Progenitor cell of endocrine pancreas (in vitro differentiated cells): ENCODE measurements at regions not wholly inside any gene's neighbourhood (a gene's known extent, or its start where the extent isn't known, plus 50 kb on each side); places are given as distances from the start of the nearest gene placed in this dataset.
"Not testable (repeated sequence)": the region's sequence is repeated elsewhere in the genome, so short reads cannot be mapped to it uniquely, and the experiment has no call there.

Source experiments
- DNase-seq: peaks from one replicate; pipeline ENCODE4 v3.0.0; 2021; ENCODE audit warnings: low spot score; ENCODE audit not compliant: unreplicated experiment
- H3K27ac Mint-ChIP-seq: 2 replicates; pipeline ENCODE4 v1.8.0; 2021; ENCODE audit warnings: mild to moderate bottlenecking, moderate library complexity, mixed read lengths
- H3K27me3 Mint-ChIP-seq: 2 replicates; pipeline ENCODE4 v1.8.0; 2021; ENCODE audit warnings: mixed read lengths
- H3K36me3 Mint-ChIP-seq: 2 replicates; pipeline ENCODE4 v1.8.0; 2022; ENCODE audit warnings: mixed read lengths; ENCODE audit not compliant: insufficient read depth
- H3K4me1 Mint-ChIP-seq: 2 replicates; pipeline ENCODE4 v1.8.0; 2021; ENCODE audit warnings: low read depth, mixed read lengths
- H3K4me3 Mint-ChIP-seq: 2 replicates; pipeline ENCODE4 v1.8.0; 2021; ENCODE audit warnings: low read depth, mild to moderate bottlenecking, moderate library complexity, mixed read lengths
- H3K9me3 Mint-ChIP-seq: 2 replicates; pipeline ENCODE4 v1.8.0; 2021; ENCODE audit warnings: low read depth, mixed read lengths
- TF ChIP-seq, protein P1 (sequence below): fragments of 200-600 bp; sonication (generic); IDR thresholded peaks from one replicate; pipeline ENCODE4 v1.5.0; 2021; ENCODE audit warnings: antibody characterized with exemption, mild to moderate bottlenecking; ENCODE audit not compliant: unreplicated experiment

DNA sequence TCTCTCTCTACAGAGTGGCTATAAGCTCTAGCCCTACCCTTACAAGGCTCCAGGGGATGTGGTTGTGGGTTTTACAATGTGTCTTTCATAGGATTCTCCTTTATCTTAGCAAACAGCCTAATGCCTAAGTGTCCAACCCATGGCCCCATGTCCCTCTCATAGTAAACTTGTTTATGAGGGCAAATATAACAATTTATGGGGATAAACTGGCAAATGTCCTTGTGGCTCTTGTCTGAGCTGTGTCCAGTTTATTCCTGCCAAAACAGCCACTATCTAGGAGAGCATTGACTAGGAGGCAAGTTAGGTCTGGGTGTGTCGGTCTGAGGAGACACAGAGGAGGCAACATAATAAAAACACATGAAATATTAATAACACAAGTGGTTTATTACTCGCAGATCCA, 335.1 kb downstream of the IZUMO3 start:
- DNase-seq: no peak
- H3K4me1 Mint-ChIP-seq: no peaks in the 10 kb centered on the region
- H3K36me3 Mint-ChIP-seq: no peaks in the 10 kb centered on the region
- H3K9me3 Mint-ChIP-seq: no peaks in the 10 kb centered on the region
- H3K4me3 Mint-ChIP-seq: no peak overlapping the region
- no peak overlapping the region for H3K27ac Mint-ChIP-seq
- no peaks in the 10 kb centered on the region for H3K27me3 Mint-ChIP-seq
- TF ChIP-seq, protein P1, sequence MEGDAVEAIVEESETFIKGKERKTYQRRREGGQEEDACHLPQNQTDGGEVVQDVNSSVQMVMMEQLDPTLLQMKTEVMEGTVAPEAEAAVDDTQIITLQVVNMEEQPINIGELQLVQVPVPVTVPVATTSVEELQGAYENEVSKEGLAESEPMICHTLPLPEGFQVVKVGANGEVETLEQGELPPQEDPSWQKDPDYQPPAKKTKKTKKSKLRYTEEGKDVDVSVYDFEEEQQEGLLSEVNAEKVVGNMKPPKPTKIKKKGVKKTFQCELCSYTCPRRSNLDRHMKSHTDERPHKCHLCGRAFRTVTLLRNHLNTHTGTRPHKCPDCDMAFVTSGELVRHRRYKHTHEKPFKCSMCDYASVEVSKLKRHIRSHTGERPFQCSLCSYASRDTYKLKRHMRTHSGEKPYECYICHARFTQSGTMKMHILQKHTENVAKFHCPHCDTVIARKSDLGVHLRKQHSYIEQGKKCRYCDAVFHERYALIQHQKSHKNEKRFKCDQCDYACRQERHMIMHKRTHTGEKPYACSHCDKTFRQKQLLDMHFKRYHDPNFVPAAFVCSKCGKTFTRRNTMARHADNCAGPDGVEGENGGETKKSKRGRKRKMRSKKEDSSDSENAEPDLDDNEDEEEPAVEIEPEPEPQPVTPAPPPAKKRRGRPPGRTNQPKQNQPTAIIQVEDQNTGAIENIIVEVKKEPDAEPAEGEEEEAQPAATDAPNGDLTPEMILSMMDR: no peak

DNA sequence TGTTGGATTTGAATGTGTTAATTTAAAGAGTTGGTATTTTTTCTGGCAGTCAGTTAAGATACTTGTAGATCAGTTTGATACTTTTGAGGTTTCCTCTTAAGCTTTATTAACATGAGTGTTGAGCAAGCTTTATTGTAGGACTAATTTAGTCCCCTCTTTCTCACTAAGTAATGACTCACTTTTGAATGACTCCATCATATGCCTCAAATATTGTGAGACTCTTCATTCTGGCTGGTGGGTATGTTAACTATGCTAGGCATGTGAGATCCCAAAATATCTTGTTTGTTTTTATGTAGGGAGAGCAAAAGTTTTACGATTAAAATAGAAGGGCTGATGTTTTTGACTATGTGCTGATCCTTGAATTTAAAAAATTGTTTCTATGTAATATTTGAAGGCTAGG, 355.7 kb downstream of the IZUMO3 start:
- H3K27me3 Mint-ChIP-seq: no peaks in the 10 kb centered on the region
- no peak overlapping the region for H3K4me3 Mint-ChIP-seq
- no peak for DNase-seq
- H3K36me3 Mint-ChIP-seq: no peaks in the 10 kb centered on the region
- TF ChIP-seq, protein P1: no peak
- no peak overlapping the region for H3K27ac Mint-ChIP-seq
- H3K9me3 Mint-ChIP-seq: peaks cover 16% of the 10 kb centered on the region
- H3K4me1 Mint-ChIP-seq: no peaks in the 10 kb centered on the region

DNA sequence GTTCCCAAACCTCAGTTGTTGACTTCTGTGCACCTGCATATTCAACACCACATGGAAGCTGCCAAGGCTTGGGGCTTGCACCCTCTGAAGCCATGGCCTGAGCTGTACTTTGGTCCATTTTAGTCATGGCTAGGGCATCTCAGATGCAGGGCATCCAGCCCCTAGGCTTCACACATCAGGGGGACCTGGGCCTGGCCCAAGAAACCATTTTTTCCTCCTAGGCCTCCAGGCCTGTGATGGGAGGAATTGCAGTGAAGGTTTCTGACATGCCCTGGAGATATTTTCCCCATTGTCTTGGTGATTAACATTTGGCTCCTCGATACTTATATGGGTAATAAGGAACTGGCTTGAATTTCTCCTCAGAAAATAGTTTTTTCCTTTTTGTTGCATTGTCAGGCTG, 354.5 kb upstream of the ELAVL2 start:
- peaks cover 37% of the 10 kb centered on the region for H3K9me3 Mint-ChIP-seq
- H3K27me3 Mint-ChIP-seq, H3K4me1 Mint-ChIP-seq, H3K27ac Mint-ChIP-seq, DNase-seq, H3K4me3 Mint-ChIP-seq, H3K36me3 Mint-ChIP-seq: not testable (repeated sequence)

DNA sequence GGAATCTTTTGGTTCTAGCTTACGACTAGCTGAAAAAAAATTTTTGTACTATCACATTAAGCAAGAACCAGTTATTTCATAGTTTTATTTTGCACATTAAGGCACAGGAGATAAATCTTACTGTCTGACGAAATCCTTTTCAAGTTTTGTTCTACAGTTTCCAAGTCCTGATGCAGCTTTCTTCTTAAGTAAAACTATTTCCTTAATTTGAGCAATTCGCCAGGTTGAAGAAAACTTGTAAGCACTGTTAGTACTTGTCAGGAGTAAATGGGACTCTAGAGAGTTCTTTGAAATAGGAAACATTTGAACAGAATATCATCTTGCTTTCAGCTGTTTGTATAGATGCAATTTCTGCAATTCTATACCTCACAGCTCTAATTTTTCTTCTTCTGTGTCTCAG, 318.8 kb upstream of the ELAVL2 start:
- DNase-seq: no peak
- Mint-ChIP-seq H3K27ac (no peak overlapping the region), H3K27me3 (no peaks in the 10 kb centered on the region), H3K4me3 (no peak overlapping the region), H3K4me1 (no peaks in the 10 kb centered on the region), H3K36me3 (no peaks in the 10 kb centered on the region), H3K9me3 (no peaks in the 10 kb centered on the region)
- TF ChIP-seq, protein P1: no peak

DNA sequence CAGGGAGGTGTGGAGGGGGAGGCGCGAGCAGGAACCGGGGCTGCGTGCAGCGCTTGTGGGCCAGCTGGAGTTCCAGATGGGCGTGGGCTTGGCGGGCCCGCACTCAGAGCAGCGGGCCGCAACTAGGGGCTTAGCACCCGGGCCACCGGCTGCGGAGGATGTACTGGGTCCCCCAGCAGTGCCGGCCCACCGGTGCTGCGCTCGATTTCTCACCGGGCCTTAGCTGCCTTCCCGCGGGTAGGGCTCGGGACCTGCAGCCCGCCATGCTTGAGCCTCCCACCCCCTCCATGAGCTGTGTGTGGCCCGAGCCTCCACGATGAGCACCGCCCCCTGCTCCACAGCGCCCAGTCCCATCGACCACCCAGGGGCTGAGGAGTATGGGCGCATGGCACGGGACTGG, 309.0 kb upstream of the ELAVL2 start:
- H3K9me3 Mint-ChIP-seq: not testable (repeated sequence)

DNA sequence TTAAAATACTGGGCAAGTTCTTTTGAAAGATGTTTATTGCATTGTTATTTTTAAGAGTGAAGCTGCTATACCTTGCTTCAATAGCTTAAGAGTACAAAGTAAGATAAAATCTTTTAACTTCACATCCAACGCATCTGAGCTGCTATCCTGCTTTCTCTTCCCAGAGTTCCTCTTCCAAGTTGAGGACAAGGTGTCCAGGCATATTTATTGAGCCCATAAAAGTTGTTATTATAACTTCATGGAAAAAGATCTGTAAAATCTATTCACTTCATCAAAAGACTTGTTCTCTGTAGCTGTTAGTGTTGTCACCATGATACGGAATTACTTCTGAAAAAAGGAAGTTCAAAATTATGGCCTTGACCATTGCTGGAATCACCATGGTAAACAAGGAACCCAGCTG, 306.2 kb upstream of the ELAVL2 start:
- Mint-ChIP-seq H3K36me3 (peaks cover 1% of the 10 kb centered on the region), H3K4me1 (peaks cover 3% of the 10 kb centered on the region), H3K27ac (no peak overlapping the region), H3K9me3 (peaks cover 5% of the 10 kb centered on the region), H3K4me3 (no peak overlapping the region), H3K27me3 (no peaks in the 10 kb centered on the region)
- TF ChIP-seq, protein P1: no peak
- DNase-seq: no peak

More for the DNA sequence above, 309.0 kb upstream of the ELAVL2 start:
- not testable (repeated sequence) for H3K4me1 Mint-ChIP-seq, H3K4me3 Mint-ChIP-seq, DNase-seq, H3K27me3 Mint-ChIP-seq, H3K27ac Mint-ChIP-seq, H3K36me3 Mint-ChIP-seq
